Prostate gland (tissue), 2 donors: ENCODE measurements at regions not wholly inside any gene's neighbourhood (a gene's known extent, or its start where the extent isn't known, plus 50 kb on each side); places are given as distances from the start of the nearest gene placed in this dataset.

Experiments
- POLR2A ChIP-seq: fragments of 450-650 bp; IDR thresholded peaks from one replicate; pipeline ENCODE4 v1.6.1; 2016; ENCODE audit warnings: antibody characterized with exemption, mild to moderate bottlenecking
- TF ChIP-seq, protein P1 (sequence below), 4 experiments: fragments of 200-600 bp in 2 of 4; fragments of 450-650 bp in 2 of 4; sonication (generic) in 2 of 4; IDR thresholded peaks; 1 replicate in 3 of 4; 2 replicates in 1 of 4; pipeline ENCODE4 v1.5.1; 2016 to 2019; ENCODE audit warnings: antibody characterized with exemption in 4 of 4, mild to moderate bottlenecking in 2 of 4, moderate library complexity in 2 of 4

- TF ChIP-seq, protein P1, sequence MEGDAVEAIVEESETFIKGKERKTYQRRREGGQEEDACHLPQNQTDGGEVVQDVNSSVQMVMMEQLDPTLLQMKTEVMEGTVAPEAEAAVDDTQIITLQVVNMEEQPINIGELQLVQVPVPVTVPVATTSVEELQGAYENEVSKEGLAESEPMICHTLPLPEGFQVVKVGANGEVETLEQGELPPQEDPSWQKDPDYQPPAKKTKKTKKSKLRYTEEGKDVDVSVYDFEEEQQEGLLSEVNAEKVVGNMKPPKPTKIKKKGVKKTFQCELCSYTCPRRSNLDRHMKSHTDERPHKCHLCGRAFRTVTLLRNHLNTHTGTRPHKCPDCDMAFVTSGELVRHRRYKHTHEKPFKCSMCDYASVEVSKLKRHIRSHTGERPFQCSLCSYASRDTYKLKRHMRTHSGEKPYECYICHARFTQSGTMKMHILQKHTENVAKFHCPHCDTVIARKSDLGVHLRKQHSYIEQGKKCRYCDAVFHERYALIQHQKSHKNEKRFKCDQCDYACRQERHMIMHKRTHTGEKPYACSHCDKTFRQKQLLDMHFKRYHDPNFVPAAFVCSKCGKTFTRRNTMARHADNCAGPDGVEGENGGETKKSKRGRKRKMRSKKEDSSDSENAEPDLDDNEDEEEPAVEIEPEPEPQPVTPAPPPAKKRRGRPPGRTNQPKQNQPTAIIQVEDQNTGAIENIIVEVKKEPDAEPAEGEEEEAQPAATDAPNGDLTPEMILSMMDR (IDR thresholded peaks at IDR 0.05) = no peak
- TF ChIP-seq POLR2A = no peak
Measured at GRCh38 chr6:62441182-62441581, 155.2 kb upstream of the KHDRBS2 start.
